ENCODE measurements at regions not wholly inside any gene's neighbourhood (a gene's known extent, or its start where the extent isn't known, plus 50 kb on each side); places are given as distances from the start of the nearest gene placed in this dataset.

- TF ChIP-seq CTCF (IDR thresholded peaks at IDR 0.05; ENCODE audit: poor library complexity, severe bottlenecking) (no peak), TAF1 (IDR thresholded peaks at IDR 0.05; ENCODE audit: low read depth) (no peak)
These were observed 969.1 kb upstream of the PCDH10 start for GRCh38 chr4:132180020-132180427.
